Right hindlimb (tissue), 1 donor: ENCODE measurements at regions not wholly inside any gene's neighbourhood (a gene's known extent, or its start where the extent isn't known, plus 50 kb on each side); places are given as distances from the start of the nearest gene placed in this dataset.
A peak's percentile ranks its signal among the peaks of the same experiment; 100 is the strongest.
"Not testable (repeated sequence)": the region's sequence is repeated elsewhere in the genome, so short reads cannot be mapped to it uniquely, and the experiment has no call there.

Source experiments
- DNase-seq: peaks from one replicate; pipeline ENCODE4 v3.0.0-alpha.2; 2018

DNA sequence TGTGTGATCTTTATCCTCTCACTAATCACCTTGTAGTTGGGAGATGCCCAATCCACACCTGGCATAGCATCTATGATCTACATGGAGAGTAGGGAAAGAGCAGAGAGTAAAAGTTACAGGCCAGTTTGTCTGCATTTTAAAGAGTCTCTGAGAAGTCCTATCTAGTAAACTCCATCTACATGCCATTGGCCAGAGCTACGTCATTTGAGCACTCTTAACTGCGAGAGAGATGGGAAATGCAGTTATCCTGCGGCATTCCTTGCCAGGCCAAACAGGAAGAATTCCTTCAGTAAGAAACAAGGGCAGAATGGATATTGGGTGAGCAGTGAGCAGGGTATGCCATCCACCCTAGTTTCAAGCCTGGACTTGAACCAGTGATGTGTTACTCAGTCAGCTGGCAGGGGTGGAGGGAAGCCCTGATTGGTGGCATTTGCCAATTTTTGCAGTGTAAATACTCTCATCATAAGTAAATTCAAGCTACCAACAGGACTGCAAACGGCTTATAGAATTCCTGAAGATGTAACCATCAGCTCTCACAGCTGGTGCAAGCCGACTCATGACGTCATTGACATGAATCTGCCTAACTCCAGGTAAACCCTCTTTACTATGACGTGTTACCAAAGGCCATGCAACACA lies 156.8 kb upstream of the MSX2 start:
- DNase-seq, result no peak

DNA sequence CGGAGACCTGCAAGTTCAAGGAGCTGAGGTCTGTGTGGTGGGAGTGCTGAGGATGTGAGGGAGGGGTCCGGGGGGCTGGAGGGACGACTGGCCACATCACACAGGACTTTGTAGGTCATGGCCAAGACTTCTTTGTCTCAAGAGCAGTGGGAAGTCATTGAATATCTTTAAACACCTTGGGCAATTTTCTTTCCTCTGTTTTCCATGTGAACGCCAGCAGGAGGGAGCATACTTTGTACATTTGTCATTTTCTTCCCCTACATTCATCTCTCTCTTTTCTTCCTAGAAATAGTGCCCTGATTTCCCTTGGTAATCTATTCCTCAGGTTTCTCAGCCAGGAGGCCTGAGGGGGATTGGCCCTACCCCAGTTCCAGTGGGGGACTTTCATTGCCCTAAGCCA lies 153.7 kb upstream of the MSX2 start:
- no peak for DNase-seq

DNA sequence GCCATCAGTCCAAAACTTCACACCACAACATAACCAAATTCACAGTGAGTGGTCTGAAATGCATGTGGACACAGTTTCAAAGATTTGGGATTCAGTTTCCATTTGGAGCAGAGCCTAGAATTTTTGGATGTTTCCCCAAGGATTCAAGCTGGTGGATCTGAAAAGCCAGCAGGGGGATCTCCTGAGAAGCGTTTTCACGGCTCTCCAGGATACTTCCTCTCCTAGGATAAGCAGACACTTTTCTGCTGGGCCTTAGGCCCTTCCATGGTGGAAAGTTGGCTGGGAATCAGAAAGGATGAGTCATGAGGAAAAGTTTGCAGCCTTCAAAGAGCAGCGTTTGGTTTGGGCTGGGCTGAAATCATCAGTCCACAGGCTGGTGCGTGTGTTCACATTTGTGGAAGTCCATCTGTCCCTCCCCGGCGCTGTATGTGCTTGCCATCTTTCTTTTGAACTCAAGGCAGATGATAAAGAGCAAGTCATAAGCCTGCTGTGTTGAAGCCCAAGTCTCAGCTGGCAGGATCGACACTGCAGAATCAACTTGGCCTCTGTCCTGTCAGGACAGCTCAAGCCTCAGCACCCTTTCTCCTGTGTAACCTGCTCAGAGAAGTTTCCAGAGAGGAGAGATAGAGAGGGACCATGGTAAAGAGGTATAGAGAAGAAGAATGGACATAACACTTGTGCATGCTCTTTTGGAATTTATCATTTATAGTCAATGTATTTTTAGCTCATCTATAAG lies 152.6 kb upstream of the MSX2 start:
- peak; percentile 83 for DNase-seq

DNA sequence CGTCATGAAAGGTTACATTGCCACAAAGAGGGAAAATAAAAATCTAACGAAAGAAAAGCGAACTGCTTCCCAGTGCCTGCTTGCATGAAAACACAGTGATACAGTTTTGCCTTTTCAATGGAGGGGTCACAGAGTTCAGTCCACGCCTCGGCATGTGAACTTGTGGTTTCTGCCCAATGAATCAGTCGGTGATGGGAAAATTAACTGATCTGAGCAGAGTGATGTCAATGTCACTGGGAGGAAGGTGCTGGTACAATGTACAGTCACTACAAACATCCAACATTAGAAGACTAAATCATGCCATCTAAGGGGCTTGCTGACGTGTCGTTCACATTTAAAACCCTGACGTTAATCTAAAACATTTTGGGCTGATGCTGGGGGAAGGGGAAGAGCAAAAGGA lies 151.8 kb upstream of the MSX2 start:
- DNase-seq, result no peak

DNA sequence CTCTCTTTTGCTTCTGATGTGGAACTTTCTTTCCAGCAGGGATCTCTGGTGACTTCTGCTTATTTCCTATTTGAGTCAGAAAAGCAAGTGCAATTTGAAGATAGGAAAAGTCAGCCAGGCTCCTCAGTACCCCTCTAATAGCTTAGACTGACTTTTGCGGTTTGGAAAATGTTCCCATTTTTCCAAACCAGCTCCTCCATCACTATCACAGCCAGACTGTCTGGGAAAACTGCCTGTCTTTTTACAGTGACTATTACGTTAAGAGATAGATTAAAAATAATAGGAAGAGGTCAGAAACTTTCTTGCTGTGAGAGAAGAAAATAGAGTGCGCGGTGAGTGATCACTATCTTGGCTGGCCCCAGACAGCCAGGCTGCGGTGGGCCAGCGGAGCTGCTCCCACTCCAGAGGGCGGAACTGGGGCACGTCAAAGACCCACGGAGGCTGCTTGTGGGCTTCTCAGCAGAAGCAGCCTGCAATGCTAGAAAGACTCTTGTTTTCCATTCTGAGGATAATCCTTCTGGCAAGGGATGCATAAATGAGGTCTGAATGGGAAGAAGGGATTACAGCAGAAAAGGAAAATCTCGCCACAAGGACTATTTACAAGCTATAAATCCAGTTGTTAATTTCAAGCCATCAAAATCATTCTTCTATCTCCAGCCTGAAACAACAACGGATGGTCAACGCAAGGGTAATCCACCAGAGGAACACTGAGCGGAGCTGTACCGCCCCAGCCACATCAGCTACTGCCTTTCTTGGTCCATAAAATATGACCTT lies 151.0 kb upstream of the MSX2 start:
- DNase-seq, result peak; percentile 53

DNA sequence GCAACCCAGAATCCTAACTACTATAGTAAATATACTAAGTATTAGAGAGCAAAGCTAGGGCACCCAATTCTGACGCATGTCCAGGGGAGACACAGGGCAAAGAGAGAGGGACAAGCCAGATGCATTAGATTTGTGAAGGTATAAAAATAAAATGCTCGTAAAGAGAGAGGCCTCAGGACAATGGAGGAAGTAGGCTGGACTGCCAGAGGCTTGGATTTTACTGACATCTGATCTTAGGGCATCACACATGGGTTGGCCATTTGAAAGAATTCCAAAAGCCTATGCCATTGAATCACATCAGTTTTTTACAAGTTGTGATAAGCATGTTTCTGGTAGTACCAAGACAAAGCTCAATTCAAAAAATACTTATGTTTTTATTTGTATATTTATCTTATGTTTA lies 149.3 kb upstream of the MSX2 start:
- DNase-seq, result no peak

DNA sequence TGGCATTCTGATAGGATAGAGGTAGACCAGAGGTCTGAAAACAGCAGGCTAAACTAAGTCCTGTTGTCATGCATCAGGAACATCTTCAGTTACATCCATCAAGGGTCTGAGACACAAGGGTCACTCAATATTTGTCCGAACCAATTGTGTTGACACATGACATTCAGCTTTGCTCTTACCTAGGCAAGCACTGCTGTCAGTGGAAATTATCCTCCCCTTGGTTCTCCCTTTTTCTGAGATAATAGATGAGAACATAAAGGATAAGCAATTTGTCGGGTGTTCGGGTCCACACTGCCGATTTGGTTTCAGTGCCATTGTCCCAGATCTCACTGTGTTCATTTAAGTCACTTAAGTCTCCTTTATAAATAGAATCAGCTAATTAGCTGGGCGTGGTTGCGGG lies 148.3 kb upstream of the MSX2 start:
- no peak for DNase-seq

DNA sequence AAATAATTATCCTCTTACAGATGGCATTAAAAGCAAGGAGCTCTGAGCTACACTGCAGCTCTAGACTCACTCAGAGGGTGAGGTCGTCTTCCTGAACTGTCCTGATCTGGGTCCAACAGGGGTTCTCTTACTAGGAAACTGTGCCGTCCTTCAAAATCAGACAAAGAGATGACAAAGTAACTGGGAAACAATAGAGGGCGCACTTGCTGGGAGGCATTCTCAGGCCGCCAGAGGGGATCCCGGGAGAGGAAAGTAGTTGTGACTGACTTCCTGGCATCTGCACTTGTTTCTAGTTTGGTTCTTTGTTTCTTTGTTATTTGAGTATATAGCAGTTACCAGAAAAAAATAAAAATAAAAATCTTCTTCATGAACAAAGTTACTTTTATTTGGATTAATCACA lies 142.9 kb upstream of the MSX2 start:
- no peak for DNase-seq

DNA sequence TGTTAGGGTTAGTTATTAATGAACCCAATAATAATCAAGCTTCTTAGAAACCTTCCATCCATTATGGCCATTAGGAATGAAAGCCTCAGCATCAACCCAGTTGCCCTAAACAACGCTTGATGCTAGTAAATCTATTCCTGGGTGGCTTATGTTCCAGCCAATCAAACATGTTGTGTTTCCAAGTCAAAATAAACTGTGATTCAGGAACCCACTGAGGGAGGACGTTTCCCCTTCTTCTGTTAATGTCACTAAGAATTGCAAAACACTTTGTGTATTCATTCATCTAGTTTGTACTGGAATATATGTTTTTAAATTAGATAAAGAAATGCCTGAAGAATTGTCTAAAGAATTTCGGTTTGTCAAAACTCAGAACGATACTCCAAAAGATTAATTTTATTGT lies 142.5 kb upstream of the MSX2 start:
- DNase-seq, result no peak

DNA sequence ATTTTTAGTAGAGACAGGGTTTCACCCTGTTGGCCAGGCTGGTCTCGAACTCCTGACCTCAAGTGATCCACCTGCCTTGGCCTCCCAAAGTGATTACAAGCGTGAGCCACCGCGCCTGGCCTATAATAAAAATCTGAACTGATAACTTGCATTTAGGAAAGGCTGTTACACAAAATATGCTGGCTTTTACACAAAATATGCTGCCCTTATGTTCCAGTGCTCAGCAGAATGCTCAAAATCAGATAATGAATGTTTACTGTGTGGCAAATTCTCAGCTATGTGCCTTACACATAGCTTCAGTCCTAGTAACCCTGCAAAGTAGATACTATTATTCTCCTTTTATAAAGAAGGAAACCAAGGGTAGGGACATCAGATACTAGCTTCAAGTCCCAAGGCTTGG lies 141.3 kb upstream of the MSX2 start:
- DNase-seq, result no peak

DNA sequence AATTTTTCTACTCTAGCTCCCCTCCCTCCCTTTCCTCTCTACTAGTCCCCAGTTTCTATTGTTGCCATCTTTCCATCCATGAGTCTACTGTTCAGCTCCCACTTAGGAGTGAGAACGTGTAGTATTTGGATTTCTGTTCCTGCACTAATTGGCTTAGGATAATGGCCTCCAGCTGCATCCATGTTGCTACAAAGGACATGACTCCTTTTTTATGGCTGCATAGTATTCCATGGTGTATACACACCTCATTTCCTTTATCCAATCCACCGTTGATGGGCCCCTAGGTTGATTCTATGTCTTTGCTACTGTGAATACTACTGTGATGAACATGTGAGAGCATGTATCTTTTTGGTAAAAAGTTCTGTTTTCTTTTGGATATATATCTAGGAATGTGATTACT lies 138.9 kb upstream of the MSX2 start:
- no peak for DNase-seq

DNA sequence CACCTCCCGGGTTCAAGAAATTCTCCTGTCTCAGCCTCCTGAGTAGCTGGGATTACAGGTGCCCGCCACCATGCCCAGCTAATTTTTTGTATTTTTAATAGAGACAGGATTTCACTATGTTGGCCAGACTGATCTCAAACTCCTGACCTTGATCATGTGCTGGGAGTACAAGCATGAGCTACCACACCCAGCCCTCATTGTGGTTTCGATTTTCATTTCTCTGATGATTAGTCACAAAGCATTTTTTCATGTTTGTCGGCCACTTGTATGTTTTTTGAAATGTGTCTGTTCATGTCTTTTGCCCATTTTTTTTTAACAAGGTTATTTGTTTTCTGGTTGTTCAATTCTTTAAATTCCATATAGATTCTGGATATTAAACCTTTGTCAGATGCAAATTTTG lies 138.2 kb upstream of the MSX2 start:
- DNase-seq, result not testable (repeated sequence)

DNA sequence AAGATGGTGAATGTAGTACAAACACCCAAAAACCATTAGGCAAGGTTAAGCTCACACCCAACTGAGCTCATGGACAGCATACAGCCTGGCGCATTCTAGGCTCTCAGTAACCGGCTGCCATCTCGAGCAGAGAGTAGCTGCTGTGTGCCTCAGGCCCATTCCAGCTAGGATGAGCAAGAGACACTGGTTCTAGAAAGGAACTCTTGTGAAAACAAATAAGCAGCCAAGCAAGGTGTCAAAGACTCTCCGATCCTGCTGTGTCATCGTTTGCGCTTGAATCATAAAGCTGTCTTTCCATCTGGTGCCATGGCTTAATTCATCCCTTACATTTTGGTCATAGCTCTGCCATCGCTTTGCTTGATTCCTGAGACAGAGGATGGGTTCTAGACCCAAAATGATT lies 135.4 kb upstream of the MSX2 start:
- no peak for DNase-seq

DNA sequence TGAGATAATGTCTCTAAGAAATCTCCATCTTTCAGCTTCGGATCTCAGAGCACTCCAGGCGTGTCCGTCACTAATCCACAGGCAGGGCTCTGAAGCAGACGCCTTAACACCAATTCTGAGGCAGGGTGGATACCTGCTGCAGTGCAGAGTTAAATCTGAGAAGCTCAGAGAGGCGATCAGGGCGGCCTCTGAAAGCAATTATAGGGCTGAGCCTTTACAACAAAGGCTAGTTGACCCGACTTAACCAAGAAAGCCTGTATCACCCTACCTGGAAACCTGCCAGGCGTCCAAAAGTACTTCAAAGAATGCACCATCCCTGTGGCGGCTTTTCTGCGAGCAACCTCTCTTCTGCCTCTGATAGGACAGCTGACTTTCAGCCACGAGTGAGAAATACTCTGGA lies 134.8 kb upstream of the MSX2 start:
- no peak for DNase-seq

DNA sequence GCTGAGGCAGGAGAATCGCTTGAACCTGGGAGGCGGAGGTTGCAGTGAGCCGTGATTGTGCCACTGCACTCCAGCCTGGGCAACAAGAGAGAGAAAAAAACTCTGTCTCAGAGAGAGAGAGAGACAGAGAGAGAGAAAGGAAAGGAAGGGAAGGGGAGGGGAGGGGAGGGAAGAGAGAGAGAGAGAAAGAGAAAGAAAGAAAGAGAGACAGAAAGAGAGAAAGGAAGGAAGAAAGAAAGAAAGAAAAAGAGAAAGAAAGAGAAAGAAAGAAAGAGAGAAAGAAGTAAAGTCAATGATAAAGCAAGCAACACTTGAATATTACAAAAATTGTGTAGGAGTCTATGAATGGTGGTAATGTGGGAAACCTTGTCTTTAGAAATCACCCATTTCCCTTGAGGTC lies 133.6 kb upstream of the MSX2 start:
- no peak for DNase-seq

DNA sequence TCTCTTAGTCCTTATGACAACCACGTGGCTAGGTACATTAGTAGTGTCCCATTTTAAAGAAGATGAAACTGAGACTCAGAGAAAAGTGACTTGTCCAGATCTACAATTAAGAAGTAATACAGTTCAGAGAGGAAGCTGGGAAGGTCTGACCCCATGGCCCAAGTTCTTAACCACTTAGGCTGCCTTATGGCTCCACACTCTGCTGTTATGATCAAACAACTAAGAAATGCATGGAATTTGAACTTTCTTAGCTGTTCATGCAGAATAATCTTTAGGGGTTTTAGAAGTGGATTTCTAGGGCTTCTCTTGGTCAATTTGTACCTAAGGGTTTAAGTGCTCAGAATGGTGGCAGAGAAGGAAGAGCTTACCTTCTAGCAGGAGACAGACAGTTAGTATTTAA lies 128.0 kb upstream of the MSX2 start:
- no peak for DNase-seq

DNA sequence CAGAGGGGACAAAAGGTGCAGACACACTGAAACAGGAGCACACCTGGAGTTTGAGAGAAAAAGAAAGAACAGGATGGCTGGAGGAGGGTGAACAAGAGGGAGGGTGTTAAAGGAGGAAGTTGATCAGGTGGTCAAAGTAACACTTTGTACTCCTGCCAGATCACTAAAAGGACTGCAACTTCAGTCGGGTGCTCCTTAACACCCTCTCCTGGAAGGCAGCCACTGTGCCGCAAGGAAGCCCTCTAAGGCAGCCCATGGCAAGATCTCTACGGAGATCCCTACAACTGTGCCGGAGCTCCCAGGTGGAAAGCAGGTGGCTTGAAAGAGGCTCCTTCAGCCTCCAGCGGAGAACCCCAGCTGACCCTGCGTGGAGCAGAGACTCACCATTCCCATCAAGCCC lies 124.4 kb upstream of the MSX2 start:
- DNase-seq, result no peak

DNA sequence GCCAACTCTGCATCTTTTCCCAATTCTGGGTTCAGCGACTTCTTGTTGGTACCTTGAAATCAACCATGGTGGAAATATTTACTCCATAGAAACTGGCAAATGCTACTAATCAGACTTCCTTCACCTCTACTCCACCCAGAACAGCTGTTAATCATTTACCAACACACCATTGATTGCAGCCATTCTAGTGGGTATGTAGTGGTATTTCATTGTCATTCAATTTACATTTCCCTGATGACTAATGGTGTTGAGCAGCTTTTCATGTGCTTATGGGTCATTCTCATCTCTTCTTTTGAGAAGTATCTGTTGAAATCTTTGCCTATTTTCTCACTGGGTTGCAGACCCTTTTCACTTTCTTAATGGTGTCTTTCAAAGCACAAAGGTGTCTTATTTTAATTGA lies 122.4 kb upstream of the MSX2 start:
- no peak for DNase-seq

DNA sequence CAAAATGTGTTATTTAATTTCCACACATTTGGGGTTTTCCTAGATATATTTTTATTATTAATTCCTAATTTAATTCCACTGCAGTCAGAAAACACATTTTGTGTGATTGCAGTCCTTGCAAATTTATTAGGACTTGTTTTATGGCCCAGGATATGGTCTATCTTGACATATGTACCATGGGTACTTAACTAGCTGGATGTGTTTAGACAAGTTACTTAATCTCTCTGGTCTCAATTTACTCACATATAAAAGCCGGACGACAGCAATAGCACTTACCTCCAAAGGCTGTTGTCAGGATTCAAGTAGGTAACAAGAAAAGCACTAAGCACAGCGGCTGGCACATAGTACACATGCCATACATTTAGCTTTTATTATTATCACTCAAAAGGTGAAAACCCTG lies 118.2 kb upstream of the MSX2 start:
- DNase-seq, result no peak

DNA sequence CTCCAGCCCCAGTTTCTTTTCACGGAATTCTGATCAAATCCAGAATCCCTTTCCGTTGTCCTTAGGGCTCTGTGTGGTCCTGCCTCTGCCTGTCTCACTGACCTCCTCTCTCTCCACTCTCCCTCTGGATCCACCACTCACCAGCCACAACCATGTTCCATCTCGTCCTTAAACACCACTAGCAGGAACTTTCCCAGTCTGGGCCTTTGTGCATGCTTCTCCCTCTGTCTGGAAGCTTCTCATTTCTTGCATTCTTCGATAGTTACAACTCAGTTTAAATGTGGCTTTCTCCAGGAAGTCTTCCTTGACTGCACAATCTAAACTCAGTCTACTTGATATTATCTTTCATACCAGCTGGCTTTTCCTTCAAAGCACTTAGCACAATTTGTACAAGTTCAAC lies 117.7 kb upstream of the MSX2 start:
- no peak for DNase-seq

DNA sequence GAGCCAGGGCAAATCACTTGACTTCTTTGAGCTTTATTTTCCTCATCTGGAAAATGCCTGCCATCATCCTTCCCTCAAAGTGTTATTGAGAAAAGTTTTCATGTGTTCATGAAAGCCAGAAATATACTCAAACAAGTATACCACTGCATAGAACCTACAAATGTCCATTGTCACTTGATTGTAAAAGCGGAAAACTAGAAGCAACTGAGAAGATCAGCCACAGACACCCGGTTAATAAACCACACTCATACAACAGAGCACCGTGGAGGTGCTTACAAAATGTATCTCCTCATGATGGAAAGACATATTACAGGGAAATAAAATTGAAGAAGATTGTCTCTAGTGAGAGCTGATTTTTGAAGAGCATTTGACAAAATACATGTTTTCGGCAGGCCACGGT lies 117.2 kb upstream of the MSX2 start:
- no peak for DNase-seq

DNA sequence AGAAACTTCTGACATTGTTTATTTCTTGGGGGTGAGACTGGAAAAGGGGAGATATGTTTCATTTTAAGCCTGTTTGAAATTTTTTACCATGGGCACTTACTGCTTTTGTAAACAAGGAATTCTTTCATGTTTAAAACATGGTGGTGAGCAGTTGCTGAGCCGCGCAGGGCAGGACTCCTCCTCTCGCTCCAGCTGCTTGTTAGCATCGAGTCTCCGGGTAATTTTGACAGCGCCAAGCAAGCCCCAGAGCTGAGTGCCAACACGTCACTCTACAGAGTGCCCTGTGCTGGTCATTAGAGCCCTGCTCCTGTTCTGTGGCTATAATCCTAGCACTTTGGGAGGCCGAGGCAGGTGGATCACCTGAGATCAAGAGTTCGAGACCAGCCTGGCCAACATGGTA lies 116.5 kb upstream of the MSX2 start:
- peak; percentile 24 for DNase-seq

DNA sequence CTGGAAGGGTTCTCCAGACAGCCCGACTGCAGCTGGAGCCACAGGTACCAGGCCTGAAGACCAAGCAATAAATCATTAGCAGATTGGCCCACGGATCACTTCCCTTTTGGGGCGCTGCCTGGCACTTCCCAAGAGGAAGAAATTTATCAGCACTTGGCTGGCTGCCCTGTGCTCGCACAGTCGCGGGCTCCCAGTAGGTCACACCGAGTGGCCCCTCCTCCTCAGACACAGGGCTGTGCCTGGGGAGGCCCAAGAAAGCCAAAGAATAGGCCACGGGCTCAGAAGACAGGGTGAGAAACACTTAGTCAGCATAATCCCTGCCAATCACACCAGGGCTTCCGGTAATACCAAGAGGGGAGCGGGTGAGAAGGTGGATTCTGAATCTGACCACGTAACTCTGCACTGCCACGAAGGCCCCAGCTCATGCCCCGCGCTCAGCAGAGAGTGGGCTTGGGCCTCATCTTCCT lies 115.7 kb upstream of the MSX2 start:
- DNase-seq, result no peak

DNA sequence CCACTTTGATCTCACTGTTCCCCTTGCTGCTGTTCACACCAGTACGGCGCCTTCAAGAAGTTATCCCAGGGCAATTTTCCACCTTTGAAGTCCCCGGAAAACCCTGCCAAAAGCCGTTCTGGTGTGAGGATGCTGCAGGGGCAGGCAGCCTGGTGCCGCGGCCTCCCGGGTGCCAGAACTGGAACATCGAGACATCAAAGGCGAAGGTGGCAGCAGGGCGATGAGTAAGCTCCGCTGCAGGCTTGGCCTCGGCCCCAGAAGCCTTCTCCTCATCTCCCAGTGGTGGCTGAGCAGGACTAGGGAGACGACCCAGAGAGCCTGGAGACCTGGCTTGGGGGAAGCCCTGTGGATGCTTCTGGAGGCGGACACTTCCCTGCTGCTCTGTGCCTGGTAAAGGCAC lies 115.3 kb upstream of the MSX2 start:
- DNase-seq, result no peak
